IMR-90 (cell line): ENCODE measurements at regions not wholly inside any gene's neighbourhood (a gene's known extent, or its start where the extent isn't known, plus 50 kb on each side); places are given as distances from the start of the nearest gene placed in this dataset.

Experiments used
- ATAC-seq: fragments of 200-7000 bp; cut with Tn5 transposase; 2 replicates; pipeline ENCODE4 v1.9.1; 2020; ENCODE audit warnings: low read depth, mild to moderate bottlenecking, moderate library complexity
- BruUV-seq: library from RNA; stranded (reverse); fragments of 400-500 nt; replicated peaks from 2 replicates; lab custom pipeline; 2021; lab: Mats Ljungman, UMichigan
- CTCF ChIA-PET: fragments of 300-600 bp; formaldehyde crosslinking; extraction: SDS; loops from one replicate; lab custom pipeline; 2021; ENCODE audit warnings: antibody characterized with exemption; lab: Yijun Ruan, JAX
- POLR2A ChIA-PET: fragments of 300-600 bp; sonication (Branson Sonifier 250); formaldehyde crosslinking; loops from one replicate; lab custom pipeline; 2022; ENCODE audit warnings: antibody characterized with exemption; ENCODE audit not compliant: unreplicated experiment; lab: Charles Lee
- DNase-seq: peaks from one replicate; pipeline ENCODE4 v3.0.0; 2013
- H2AFZ ChIP-seq: replicated peaks from 2 replicates; pipeline ENCODE3; 2013; ENCODE audit warnings: low read length, mild to moderate bottlenecking; ENCODE audit not compliant: poor library complexity
- H2AK5ac ChIP-seq: 2 replicates; pipeline ENCODE4 v1.6.1; 2013; ENCODE audit warnings: low read depth, low read length, inconsistent platforms
- H2AK9ac ChIP-seq: replicated peaks from 2 replicates; pipeline ENCODE3; 2013; ENCODE audit warnings: mild to moderate bottlenecking, low read depth, low read length, moderate library complexity; ENCODE audit not compliant: poor library complexity
- H2BK120ac ChIP-seq: 2 replicates; pipeline ENCODE4 v1.6.1; 2013; ENCODE audit warnings: low read depth, low read length, inconsistent platforms
- H2BK15ac ChIP-seq: 3 replicates; pipeline ENCODE4 v1.6.1; 2013; ENCODE audit warnings: low read depth, low read length, inconsistent platforms
- H2BK20ac ChIP-seq: 2 replicates; pipeline ENCODE4 v1.6.1; 2013; ENCODE audit warnings: low read depth, mild to moderate bottlenecking, inconsistent platforms, low read length, moderate library complexity
- H2BK5ac ChIP-seq: 2 replicates; pipeline ENCODE4 v1.6.1; 2013; ENCODE audit warnings: mild to moderate bottlenecking, low read depth, low read length, inconsistent platforms; ENCODE audit not compliant: poor library complexity, severe bottlenecking
- H3K14ac ChIP-seq: replicated peaks from 2 replicates; pipeline ENCODE4 v1.6.1; 2013; ENCODE audit warnings: low read depth, low read length, inconsistent platforms
- H3K18ac ChIP-seq: 2 replicates; pipeline ENCODE4 v1.6.1; 2013; ENCODE audit warnings: low read depth, low read length, control low read depth
- H3K23ac ChIP-seq: 2 replicates; pipeline ENCODE4 v1.6.1; 2013; ENCODE audit warnings: low read depth, low read length, inconsistent platforms
- H3K27ac ChIP-seq: 2 replicates; pipeline ENCODE4 v1.5.1; 2013; ENCODE audit warnings: mild to moderate bottlenecking, control low read depth, low read length; ENCODE audit not compliant: insufficient read depth
- H3K27me3 ChIP-seq: 2 replicates; pipeline ENCODE4 v1.6.1; 2013; ENCODE audit warnings: low read length; ENCODE audit not compliant: control insufficient read depth, insufficient read depth
- H3K36me3 ChIP-seq: 2 replicates; pipeline ENCODE4 v1.6.1; 2013; ENCODE audit warnings: low read length, mixed read lengths; ENCODE audit not compliant: control insufficient read depth, insufficient read depth
- H3K4ac ChIP-seq: 2 replicates; pipeline ENCODE4 v1.6.1; 2013; ENCODE audit warnings: low read depth, low read length, inconsistent platforms
- H3K4me1 ChIP-seq: 2 replicates; pipeline ENCODE4 v1.6.1; 2013; ENCODE audit warnings: low read length, mixed read lengths; ENCODE audit not compliant: control insufficient read depth, insufficient read depth
- H3K4me2 ChIP-seq: 2 replicates; pipeline ENCODE4 v1.6.1; 2013; ENCODE audit warnings: low read depth, mild to moderate bottlenecking, control low read depth, low read length, moderate library complexity
- H3K4me3 ChIP-seq: 2 replicates; pipeline ENCODE4 v1.5.1; 2013; ENCODE audit warnings: low read depth, mild to moderate bottlenecking, control low read depth, low read length, moderate library complexity; ENCODE audit not compliant: insufficient read depth
- H3K56ac ChIP-seq: 2 replicates; pipeline ENCODE4 v1.6.1; 2013; ENCODE audit warnings: low read length, inconsistent platforms; ENCODE audit not compliant: insufficient read depth; ENCODE audit errors: extremely low read depth
- H3K79me1 ChIP-seq, 2 experiments: 2 replicates each; pipeline ENCODE4 v1.6.1; 2013; ENCODE audit warnings: low read length in 2 of 2, inconsistent platforms in 1 of 2, low read depth in 1 of 2
- H3K9ac ChIP-seq: 2 replicates; pipeline ENCODE4 v1.6.1; 2013; ENCODE audit warnings: low read depth, low read length, control low read depth
- H3K9me1 ChIP-seq: 2 replicates; pipeline ENCODE4 v1.6.1; 2013; ENCODE audit warnings: low read length, inconsistent platforms; ENCODE audit not compliant: insufficient read depth
- H3K9me3 ChIP-seq: 2 replicates; pipeline ENCODE4 v1.6.1; 2013; ENCODE audit warnings: low read length; ENCODE audit not compliant: control insufficient read depth, insufficient read depth
- H4K20me1 ChIP-seq: 2 replicates; pipeline ENCODE4 v1.6.1; 2013; ENCODE audit warnings: low read length, inconsistent platforms; ENCODE audit not compliant: insufficient read depth
- H4K5ac ChIP-seq: 2 replicates; pipeline ENCODE4 v1.6.1; 2013; ENCODE audit warnings: mild to moderate bottlenecking, low read depth, low read length, control low read depth
- H4K8ac ChIP-seq, 2 experiments: 2 replicates each; pipeline ENCODE4 v1.6.1; 2013; ENCODE audit warnings: low read depth in 2 of 2, low read length in 2 of 2, control low read depth in 1 of 2, inconsistent platforms in 1 of 2
- H4K91ac ChIP-seq: 2 replicates; pipeline ENCODE4 v1.6.1; 2013; ENCODE audit warnings: low read depth, low read length, inconsistent platforms; ENCODE audit not compliant: insufficient read depth
- CHD1 ChIP-seq: IDR thresholded peaks from 2 replicates; pipeline ENCODE4 v1.6.1; 2012; ENCODE audit warnings: low read depth, low read length, improper control_type of control experiment
- CTCF ChIP-seq: conservative IDR thresholded peaks from 2 replicates; pipeline ENCODE4 v1.5.1; 2012; ENCODE audit warnings: mild to moderate bottlenecking, low read depth, low read length, improper control_type of control experiment
- WGBS, 2 experiments: methylation state at CpG; one replicate each; pipeline versions ENCODE4 v1.1.5 to v1.1.7; 2013; ENCODE audit warnings: missing lambda C conversion rate in 2 of 2; ENCODE audit not compliant: insufficient read length in 1 of 2; ENCODE audit errors: extremely low coverage in 2 of 2; 5-methylcytosine and 5-hydroxymethylcytosine counted together
- dilution Hi-C: fragments of 300-500 bp; cut with HindIII; formaldehyde crosslinking; loops from one replicate; pipeline ENCODE4 v1.14.3; 2018; ENCODE audit warnings: low sequenced_read_pairs; ENCODE audit not compliant: unreplicated experiment
- in situ Hi-C: fragments of 300-500 bp; cut with MboI; formaldehyde crosslinking; loops from 3 replicates; pipeline ENCODE4 v1.14.3; 2019; ENCODE audit warnings: low sequenced_read_pairs, inconsistent platforms, mixed read lengths
- intact Hi-C: fragments of 100-400 bp; cut with micrococcal nuclease; formaldehyde crosslinking; loops from 2 replicates; pipeline ENCODE4 v1.10.0; 2022

GRCh38 chr4:127174201-127174600 is 458.6 kb upstream of the INTU start:
- no peak overlapping the region for H3K18ac ChIP-seq
- no peak overlapping the region for H3K4ac ChIP-seq
- H2BK20ac ChIP-seq, result no peak overlapping the region
- DNase-seq (no peak), ATAC-seq (no peak)
- POLR2A ChIA-PET, result no interaction called here
- no TSS peak for BruUV-seq
- H3K4me1 ChIP-seq, result no peaks in the 10 kb centered on the region
- no peak overlapping the region for H4K8ac ChIP-seq
- no peaks in the 10 kb centered on the region for H3K9me3 ChIP-seq
- no peaks in the 10 kb centered on the region for H4K20me1 ChIP-seq
- H2AFZ ChIP-seq, result no peak overlapping the region
- H3K36me3 ChIP-seq, result no peaks in the 10 kb centered on the region
- no peaks in the 10 kb centered on the region for H3K9me1 ChIP-seq
- no peak overlapping the region for H4K91ac ChIP-seq
- intact Hi-C loops (loop anchor here (5.0 kb wide), 1 partner anchor 547 kb away; no protein-coding TSS in a partner anchor), dilution Hi-C loops (no loop called here), in situ Hi-C loops (no loop called here)
- H3K9ac ChIP-seq, result no peak overlapping the region
- H3K79me1 ChIP-seq, result no peaks in the 10 kb centered on the region
- H3K4me2 ChIP-seq, result no peak overlapping the region
- no peak overlapping the region for H3K27ac ChIP-seq
- H2BK5ac ChIP-seq, result no peak overlapping the region
- H2AK5ac ChIP-seq, result no peak overlapping the region
- H3K14ac ChIP-seq, result no peak overlapping the region
- H3K56ac ChIP-seq, result no peak overlapping the region
- WGBS, 2 experiments, result no CpG with 5 or more reads among the region's 1 CpG
- H2AK9ac ChIP-seq, result no peak overlapping the region
- no peak overlapping the region for H3K23ac ChIP-seq
- no peak overlapping the region for H2BK15ac ChIP-seq
- CTCF ChIA-PET, result interaction anchor here (0.6 kb wide), 1 partner anchor 560 kb away, joined by 5 read pairs; no protein-coding TSS in a partner anchor
- no peak for TF ChIP-seq CHD1
- no peak for TF ChIP-seq CTCF
- H3K27me3 ChIP-seq, result no peaks in the 10 kb centered on the region
- H2BK120ac ChIP-seq, result no peak overlapping the region
- no peak overlapping the region for H3K4me3 ChIP-seq
- no peak overlapping the region for H4K5ac ChIP-seq
